K562 (cell line): ENCODE measurements at regions not wholly inside any gene's neighbourhood (a gene's known extent, or its start where the extent isn't known, plus 50 kb on each side); places are given as distances from the start of the nearest gene placed in this dataset.
A peak's percentile ranks its signal among the peaks of the same experiment; 100 is the strongest.

Experiments used
- ATAC-seq: fragments of 200-7000 bp; cut with Tn5 transposase; 3 replicates; pipeline ENCODE4 v1.9.1; 2020; ENCODE audit warnings: moderate library complexity
- BruUV-seq: library from RNA; stranded (reverse); fragments of 400-500 nt; replicated peaks from 2 replicates; lab custom pipeline; 2021; lab: Mats Ljungman, UMichigan
- CTCF ChIA-PET: fragments of 300-600 bp; formaldehyde crosslinking; extraction: SDS; loops from one replicate; lab custom pipeline; 2021; ENCODE audit warnings: low intra/inter-chr PET ratio; lab: Yijun Ruan, JAX
- POLR2A ChIA-PET: fragments of 300-600, 350-650 bp; sonication (Branson Sonifier 250); formaldehyde crosslinking; extraction: SDS; loops from one replicate; lab custom pipeline; 2021; ENCODE audit warnings: antibody characterized with exemption, inconsistent platforms; lab: Yijun Ruan, JAX
- DNase-seq, 4 experiments: peaks; one replicate each; pipeline versions ENCODE4 v3.0.0 to v3.0.0-alpha.2; 2011 to 2018; ENCODE audit warnings: low spot score in 3 of 4, mixed read lengths in 3 of 4; ENCODE audit errors: extremely low read depth in 1 of 4
- FAIRE-seq: peaks from 2 replicates; lab custom pipeline; 2011; peaks lifted over from hg19 to GRCh38; lab: Jason Lieb, UNC
- H2AFZ ChIP-seq: 2 replicates; pipeline ENCODE4 v1.6.0; 2011; ENCODE audit warnings: low read depth, low read length, control low read depth, inconsistent platforms
- H3K27ac ChIP-seq: fragments of 200-600 bp; 3 replicates; pipeline ENCODE4 v1.8.0; 2011; ENCODE audit warnings: low read depth, mild to moderate bottlenecking, control low read depth, inconsistent platforms, low read length, moderate library complexity, mixed read lengths; ENCODE audit errors: extremely low read depth
- H3K27me3 ChIP-seq, 2 experiments: fragments of 300-600 bp in 1 of 2; 2 replicates in 1 of 2; 3 replicates in 1 of 2; pipeline versions ENCODE4 v1.6.0 to v1.8.0; 2011; ENCODE audit warnings: inconsistent platforms in 2 of 2, low read length in 2 of 2, mild to moderate bottlenecking in 1 of 2, mixed read lengths in 1 of 2, moderate library complexity in 1 of 2; ENCODE audit not compliant: control insufficient read depth in 2 of 2, insufficient read depth in 2 of 2
- H3K36me3 ChIP-seq: fragments of 300-600 bp; 3 replicates; pipeline ENCODE4 v1.8.0; 2011; ENCODE audit warnings: mild to moderate bottlenecking, low read length, inconsistent platforms; ENCODE audit not compliant: control insufficient read depth, insufficient read depth
- H3K4me1 ChIP-seq, 2 experiments: fragments of 200-600 bp in 1 of 2; replicated peaks in 1 of 2; 2 replicates in 1 of 2; 3 replicates in 1 of 2; pipeline versions ENCODE4 v1.5.1 to v1.8.0; 2011; ENCODE audit warnings: inconsistent platforms in 2 of 2, low read length in 2 of 2, mild to moderate bottlenecking in 1 of 2, mixed read lengths in 1 of 2, moderate library complexity in 1 of 2; ENCODE audit not compliant: control insufficient read depth in 2 of 2, insufficient read depth in 2 of 2
- H3K4me2 ChIP-seq: 2 replicates; pipeline ENCODE4 v1.6.1; 2011; ENCODE audit warnings: low read length, control low read depth, inconsistent platforms, mixed read lengths; ENCODE audit not compliant: insufficient read depth
- H3K4me3 ChIP-seq: fragments of 200-600 bp; sonication (generic), shearing (Covaris generic); 2 replicates; pipeline ENCODE4 v1.5.1; 2016; ENCODE audit warnings: control low read depth, inconsistent platforms
- H3K79me2 ChIP-seq: fragments of 200-600 bp; 3 replicates; pipeline ENCODE4 v1.8.0; 2011; ENCODE audit warnings: low read length, inconsistent platforms; ENCODE audit not compliant: control insufficient read depth, insufficient read depth
- H3K9ac ChIP-seq, 2 experiments: 2 replicates each; pipeline versions ENCODE4 v1.6.0 to v1.6.1; 2011; ENCODE audit warnings: low read depth in 2 of 2, low read length in 2 of 2, control low read depth in 1 of 2, inconsistent platforms in 1 of 2, mild to moderate bottlenecking in 1 of 2, mixed read lengths in 1 of 2; ENCODE audit not compliant: insufficient read depth in 1 of 2
- H3K9me1 ChIP-seq: one replicate; pipeline ENCODE4 v1.6.0; 2011; ENCODE audit warnings: inconsistent platforms, mild to moderate bottlenecking, low read length, moderate library complexity; ENCODE audit not compliant: control insufficient read depth, insufficient read depth
- H3K9me3 ChIP-seq: replicated peaks from 2 replicates; pipeline ENCODE4 v1.5.1; 2011; ENCODE audit warnings: low read depth, low read length, inconsistent platforms; ENCODE audit not compliant: control insufficient read depth, insufficient read depth
- H4K20me1 ChIP-seq: replicated peaks from 2 replicates; pipeline ENCODE4 v1.6.1; 2011; ENCODE audit warnings: low read length, inconsistent platforms, mixed read lengths; ENCODE audit not compliant: control insufficient read depth, insufficient read depth
- CTCF ChIP-seq, 3 experiments: IDR thresholded peaks in 2 of 3; conservative IDR thresholded peaks in 1 of 3; 2 replicates each; pipeline ENCODE4 v1.5.1; 2011 to 2012; ENCODE audit warnings: low read length in 3 of 3, mild to moderate bottlenecking in 3 of 3, control low read depth in 2 of 3, improper control_type of control experiment in 1 of 3, inconsistent platforms in 1 of 3, low read depth in 1 of 3, mixed read lengths in 1 of 3, moderate library complexity in 1 of 3; ENCODE audit not compliant: insufficient read depth in 2 of 3
- EZH2 ChIP-seq: IDR thresholded peaks from 2 replicates; pipeline ENCODE4 v1.6.1; 2012; ENCODE audit warnings: low read depth, mild to moderate bottlenecking, inconsistent platforms, low read length, borderline replicate concordance
- NCOR1 ChIP-seq: fragments of 450-650 bp; IDR thresholded peaks from 2 replicates; pipeline ENCODE4 v1.6.1; 2016; ENCODE audit warnings: mild to moderate bottlenecking, moderate library complexity
- NR3C1 ChIP-seq: sonication (generic); formaldehyde crosslinking; IDR thresholded peaks from 2 replicates; pipeline ENCODE4 v1.8.1; 2022; ENCODE audit warnings: missing genetic modification reagents
- RNF2 ChIP-seq: sonication (generic); IDR thresholded peaks from 2 replicates; pipeline ENCODE4 v1.6.1; 2016
- SMC3 ChIP-seq: conservative IDR thresholded peaks from 2 replicates; pipeline ENCODE4 v1.6.1; 2011; ENCODE audit warnings: low read depth, low read length, improper control_type of control experiment; ENCODE audit not compliant: insufficient read depth
- ZNF592 ChIP-seq: fragments of 450-650 bp; IDR thresholded peaks from 2 replicates; pipeline ENCODE4 v1.6.1; 2017; ENCODE audit warnings: antibody characterized with exemption, mild to moderate bottlenecking
- ZNF79 ChIP-seq: fragments of 250-450 bp; sonication (Bioruptor Pico); IDR thresholded peaks from 2 replicates; pipeline ENCODE4 v1.4.0; 2020; ENCODE audit warnings: low read depth, mild to moderate bottlenecking, moderate library complexity
- WGBS: fragments of 100-300 bp; shearing (Covaris generic); methylation state at CpG from one replicate; pipeline ENCODE4 v1.1.6; 2016; ENCODE audit warnings: low coverage, mixed read lengths; ENCODE audit not compliant: insufficient coverage; ENCODE audit errors: missing lambda C conversion rate; 5-methylcytosine and 5-hydroxymethylcytosine counted together
- in situ Hi-C: fragments of 300-500 bp; cut with MboI; formaldehyde crosslinking; loops from 4 replicates; pipeline ENCODE4 v1.15.0; 2018; ENCODE audit warnings: inconsistent platforms, mixed read lengths
- intact Hi-C: fragments of 100-400 bp; cut with micrococcal nuclease; formaldehyde crosslinking; loops from 2 replicates; pipeline ENCODE4 v1.14.2; 2022

- FAIRE-seq: no peak
- ChIA-PET POLR2A (no interaction called here), CTCF (no interaction called here)
- in situ Hi-C loops (no loop called here), intact Hi-C loops (no loop called here)
- peaks cover 29 to 46% of the 10 kb centered on the region in 2 experiments for H3K27me3 ChIP-seq
- H4K20me1 ChIP-seq: no peaks in the 10 kb centered on the region; the same call in 1 of the 2 replicates
- no peaks in the 10 kb centered on the region for H3K79me2 ChIP-seq
- no peak overlapping the region for H3K27ac ChIP-seq
- 4% methylated on average over 15 of the region's 15 CpGs for WGBS
- ATAC-seq: no peak
- no peaks in the 10 kb centered on the region for H3K9me1 ChIP-seq
- H3K9ac ChIP-seq: no peak overlapping the region
- TF ChIP-seq ZNF79 (CRISPR knock-in tag): no peak
- no peaks in the 10 kb centered on the region for H3K4me1 ChIP-seq
- no peak overlapping the region for H3K4me3 ChIP-seq
- H3K4me2 ChIP-seq: no peak overlapping the region
- DNase-seq: no peak
- H3K36me3 ChIP-seq: no peaks in the 10 kb centered on the region
- BruUV-seq: no TSS peak
- no peaks in the 10 kb centered on the region for H3K9me3 ChIP-seq
- H2AFZ ChIP-seq: no peak overlapping the region
Measured at GRCh38 chr18:8479789-8480188, 129.4 kb upstream of the RAB12 start.

GRCh38 chr18:8480506-8481328, 128.5 kb upstream of the RAB12 start:
- no peaks in the 10 kb centered on the region for H3K9me3 ChIP-seq
- ChIA-PET CTCF (interaction anchor here (0.7 kb wide), 1 partner anchor 55 kb away, joined by 3 read pairs; no protein-coding TSS in a partner anchor), POLR2A (interaction anchor here (1.2 to 1.6 kb wide), 2 partner anchors 9 kb away, joined by 3 to 6 read pairs; no protein-coding TSS in a partner anchor)
- H3K27ac ChIP-seq: no peak overlapping the region
- WGBS: 2% methylated on average over 16 of the region's 16 CpGs
- BruUV-seq: no TSS peak
- H3K4me1 ChIP-seq: no peaks in the 10 kb centered on the region
- intact Hi-C loops: no loop called here
- peaks cover 29 to 46% of the 10 kb centered on the region in 2 experiments for H3K27me3 ChIP-seq
- no peak overlapping the region for H3K4me3 ChIP-seq
- H3K4me2 ChIP-seq: no peak overlapping the region
- peak in 2 of 4 experiments; percentile 30 to 52 for DNase-seq
- in situ Hi-C loops: no loop called here
- peak; percentile 81 for ATAC-seq
- H2AFZ ChIP-seq: no peak overlapping the region
- H3K9ac ChIP-seq: no peak overlapping the region
- H3K79me2 ChIP-seq: no peaks in the 10 kb centered on the region
- no peaks in the 10 kb centered on the region for H4K20me1 ChIP-seq
- FAIRE-seq: peak; percentile 58
- no peaks in the 10 kb centered on the region for H3K36me3 ChIP-seq
- no peaks in the 10 kb centered on the region for H3K9me1 ChIP-seq
- TF ChIP-seq NCOR1 (no peak), SMC3 (peak; percentile 30; the same call in 1 of the 2 replicates), EZH2 (peak; percentile 26; the same call in 1 of the 2 replicates), NR3C1 (no peak), CTCF (IDR thresholded peaks at IDR 0.05 in 2 of 3, conservative IDR thresholded peaks at IDR 0.05 in 1 of 3; ENCODE audit: insufficient read depth in 2 of 3, low read depth in 1 of 3, low read length in 3 of 3) (peak; percentile 63 to 71 (median 63)), RNF2 (no peak), ZNF592 (no peak)
